ENCODE measurements at regions not wholly inside any gene's neighbourhood (a gene's known extent, or its start where the extent isn't known, plus 50 kb on each side); places are given as distances from the start of the nearest gene placed in this dataset.

- Histone ChIP-seq H3K4me1 (ENCODE audit: control insufficient read depth in 2 of 2, insufficient read depth in 1 of 2, low read depth in 1 of 2, low read length in 2 of 2) (no peaks in the 10 kb centered on the region), H2BK12ac (ENCODE audit: low read length) (no peak overlapping the region), H2BK15ac (ENCODE audit: low read length) (no peak overlapping the region), H4K91ac (ENCODE audit: low read depth, low read length, poor library complexity) (no peak overlapping the region), H3K27me3 (ENCODE audit: control insufficient read depth in 3 of 3, insufficient read depth in 3 of 3, low read depth in 1 of 3, low read length in 3 of 3) (no peaks in the 10 kb centered on the region), H3K4me3 (ENCODE audit: low read length in 2 of 2) (no peak overlapping the region), H2AFZ (ENCODE audit: low read length) (no peak overlapping the region), H3K9me3 (replicated peaks in 1 of 2; ENCODE audit: control insufficient read depth in 2 of 2, insufficient read depth in 1 of 2, low read depth in 1 of 2, low read length in 2 of 2) (no peaks in the 10 kb centered on the region), H3K36me3 (replicated peaks in 1 of 2; ENCODE audit: control insufficient read depth in 2 of 2, insufficient read depth in 2 of 2, low read length in 2 of 2) (no peaks in the 10 kb centered on the region), H3K4me2 (ENCODE audit: insufficient read depth, low read length, poor library complexity, severe bottlenecking) (no peak overlapping the region), H3K27ac (replicated peaks; ENCODE audit: low read length) (no peak overlapping the region), H4K8ac (ENCODE audit: low read depth, low read length) (no peak overlapping the region), H3K14ac (ENCODE audit: low read length) (no peak overlapping the region), H3K9ac (ENCODE audit: low read depth, low read length, poor library complexity) (no peak overlapping the region), H2AK5ac (ENCODE audit: low read depth, low read length) (no peak overlapping the region), H3K4ac (ENCODE audit: low read length) (no peak overlapping the region), H3K79me1 (ENCODE audit: low read depth, low read length) (no peaks in the 10 kb centered on the region), H3K18ac (ENCODE audit: low read length) (no peak overlapping the region), H3K23ac (ENCODE audit: low read depth, low read length, poor library complexity) (no peak overlapping the region), H2BK5ac (ENCODE audit: low read length) (no peak overlapping the region), H2BK120ac (ENCODE audit: low read depth, low read length) (no peak overlapping the region)
- no CpG with 5 or more reads among the region's 3 CpGs for WGBS, 2 donors (ENCODE audit: extremely low coverage in 2 of 2, insufficient read length in 2 of 2, insufficient replicate concordance in 1 of 2)
- no peak for DNase-seq (ENCODE audit: low spot score)
These were observed 143.6 kb downstream of the RCHY1 start for GRCh38 chr4:75370576-75370975.

GRCh38 chr4:75345423-75345822 is 168.8 kb downstream of the RCHY1 start:
- Histone ChIP-seq H3K27ac (replicated peaks; ENCODE audit: low read length) (no peak overlapping the region), H2AK5ac (ENCODE audit: low read depth, low read length) (no peak overlapping the region), H3K23ac (ENCODE audit: low read depth, low read length, poor library complexity) (no peak overlapping the region), H3K4me2 (ENCODE audit: insufficient read depth, low read length, poor library complexity, severe bottlenecking) (no peak overlapping the region), H2BK15ac (ENCODE audit: low read length) (no peak overlapping the region), H3K27me3 (ENCODE audit: control insufficient read depth in 3 of 3, insufficient read depth in 3 of 3, low read depth in 1 of 3, low read length in 3 of 3) (no peaks in the 10 kb centered on the region), H3K9ac (ENCODE audit: low read depth, low read length, poor library complexity) (no peak overlapping the region), H3K14ac (ENCODE audit: low read length) (no peak overlapping the region), H3K4me1 (ENCODE audit: control insufficient read depth in 2 of 2, insufficient read depth in 1 of 2, low read depth in 1 of 2, low read length in 2 of 2) (peaks cover 0 to 1% of the 10 kb centered on the region in 2 donors), H3K9me3 (replicated peaks in 1 of 2; ENCODE audit: control insufficient read depth in 2 of 2, insufficient read depth in 1 of 2, low read depth in 1 of 2, low read length in 2 of 2) (no peaks in the 10 kb centered on the region), H3K18ac (ENCODE audit: low read length) (no peak overlapping the region), H3K36me3 (replicated peaks in 1 of 2; ENCODE audit: control insufficient read depth in 2 of 2, insufficient read depth in 2 of 2, low read length in 2 of 2) (peaks cover 0 to 2% of the 10 kb centered on the region in 2 donors), H3K4ac (ENCODE audit: low read length) (no peak overlapping the region), H2BK5ac (ENCODE audit: low read length) (no peak overlapping the region), H4K8ac (ENCODE audit: low read depth, low read length) (no peak overlapping the region), H4K91ac (ENCODE audit: low read depth, low read length, poor library complexity) (no peak overlapping the region), H3K4me3 (ENCODE audit: low read length in 2 of 2) (no peak overlapping the region), H2AFZ (ENCODE audit: low read length) (no peak overlapping the region), H2BK12ac (ENCODE audit: low read length) (no peak overlapping the region), H2BK120ac (ENCODE audit: low read depth, low read length) (no peak overlapping the region), H3K79me1 (ENCODE audit: low read depth, low read length) (no peaks in the 10 kb centered on the region)
- no CpG with 5 or more reads among the region's 2 CpGs for WGBS, 2 donors (ENCODE audit: extremely low coverage in 2 of 2, insufficient read length in 2 of 2, insufficient replicate concordance in 1 of 2)
- no peak for DNase-seq (ENCODE audit: low spot score)

- H3K4me1 ChIP-seq (ENCODE audit: control insufficient read depth in 2 of 2, insufficient read depth in 1 of 2, low read depth in 1 of 2, low read length in 2 of 2), result peaks cover 0 to 4% of the 10 kb centered on the region in 2 donors
- no peak overlapping the region for H2BK120ac ChIP-seq (ENCODE audit: low read depth, low read length)
- no peak for DNase-seq (ENCODE audit: low spot score)
- no peak overlapping the region for H3K4me2 ChIP-seq (ENCODE audit: insufficient read depth, low read length, poor library complexity, severe bottlenecking)
- no peak overlapping the region for H3K23ac ChIP-seq (ENCODE audit: low read depth, low read length, poor library complexity)
- H4K91ac ChIP-seq (ENCODE audit: low read depth, low read length, poor library complexity), result no peak overlapping the region
- no peaks in the 10 kb centered on the region for H3K9me3 ChIP-seq (replicated peaks in 1 of 2; ENCODE audit: control insufficient read depth in 2 of 2, insufficient read depth in 1 of 2, low read depth in 1 of 2, low read length in 2 of 2)
- no peak overlapping the region for H2BK5ac ChIP-seq (ENCODE audit: low read length)
- no peak overlapping the region for H4K8ac ChIP-seq (ENCODE audit: low read depth, low read length)
- H3K14ac ChIP-seq (ENCODE audit: low read length), result no peak overlapping the region
- no peaks in the 10 kb centered on the region for H3K36me3 ChIP-seq (replicated peaks in 1 of 2; ENCODE audit: control insufficient read depth in 2 of 2, insufficient read depth in 2 of 2, low read length in 2 of 2)
- no peak overlapping the region for H2BK15ac ChIP-seq (ENCODE audit: low read length)
- H2AFZ ChIP-seq (ENCODE audit: low read length), result no peak overlapping the region
- H3K4me3 ChIP-seq (ENCODE audit: low read length in 2 of 2), result no peak overlapping the region
- H3K4ac ChIP-seq (ENCODE audit: low read length), result no peak overlapping the region
- no CpG with 5 or more reads among the region's 5 CpGs for WGBS, 2 donors (ENCODE audit: extremely low coverage in 2 of 2, insufficient read length in 2 of 2, insufficient replicate concordance in 1 of 2)
- H3K18ac ChIP-seq (ENCODE audit: low read length), result no peak overlapping the region
- no peaks in the 10 kb centered on the region for H3K79me1 ChIP-seq (ENCODE audit: low read depth, low read length)
- no peak overlapping the region for H3K27ac ChIP-seq (replicated peaks; ENCODE audit: low read length)
- no peak overlapping the region for H3K9ac ChIP-seq (ENCODE audit: low read depth, low read length, poor library complexity)
- H3K27me3 ChIP-seq (ENCODE audit: control insufficient read depth in 3 of 3, insufficient read depth in 3 of 3, low read depth in 1 of 3, low read length in 3 of 3), result no peaks in the 10 kb centered on the region
- H2AK5ac ChIP-seq (ENCODE audit: low read depth, low read length), result no peak overlapping the region
- H2BK12ac ChIP-seq (ENCODE audit: low read length), result no peak overlapping the region
These were observed 169.3 kb downstream of the RCHY1 start for GRCh38 chr4:75344915-75345314.

- peaks cover 0 to 4% of the 10 kb centered on the region in 2 donors for H3K4me1 ChIP-seq (ENCODE audit: control insufficient read depth in 2 of 2, insufficient read depth in 1 of 2, low read depth in 1 of 2, low read length in 2 of 2)
- H3K4me2 ChIP-seq (ENCODE audit: insufficient read depth, low read length, poor library complexity, severe bottlenecking), result no peak overlapping the region
- H3K18ac ChIP-seq (ENCODE audit: low read length), result no peak overlapping the region
- H3K79me1 ChIP-seq (ENCODE audit: low read depth, low read length), result no peaks in the 10 kb centered on the region
- DNase-seq (ENCODE audit: low spot score), result no peak
- H3K23ac ChIP-seq (ENCODE audit: low read depth, low read length, poor library complexity), result no peak overlapping the region
- no peak overlapping the region for H2AFZ ChIP-seq (ENCODE audit: low read length)
- H3K9me3 ChIP-seq (replicated peaks in 1 of 2; ENCODE audit: control insufficient read depth in 2 of 2, insufficient read depth in 1 of 2, low read depth in 1 of 2, low read length in 2 of 2), result no peaks in the 10 kb centered on the region
- H2BK15ac ChIP-seq (ENCODE audit: low read length), result no peak overlapping the region
- no peak overlapping the region for H2BK5ac ChIP-seq (ENCODE audit: low read length)
- H4K8ac ChIP-seq (ENCODE audit: low read depth, low read length), result no peak overlapping the region
- H3K27ac ChIP-seq (replicated peaks; ENCODE audit: low read length), result no peak overlapping the region
- H2AK5ac ChIP-seq (ENCODE audit: low read depth, low read length), result no peak overlapping the region
- no peak overlapping the region for H3K4ac ChIP-seq (ENCODE audit: low read length)
- no CpG with 5 or more reads among the region's 2 CpGs for WGBS, 2 donors (ENCODE audit: extremely low coverage in 2 of 2, insufficient read length in 2 of 2, insufficient replicate concordance in 1 of 2)
- H3K4me3 ChIP-seq (ENCODE audit: low read length in 2 of 2), result no peak overlapping the region
- H4K91ac ChIP-seq (ENCODE audit: low read depth, low read length, poor library complexity), result no peak overlapping the region
- H3K36me3 ChIP-seq (replicated peaks in 1 of 2; ENCODE audit: control insufficient read depth in 2 of 2, insufficient read depth in 2 of 2, low read length in 2 of 2), result no peaks in the 10 kb centered on the region
- H2BK12ac ChIP-seq (ENCODE audit: low read length), result no peak overlapping the region
- H3K9ac ChIP-seq (ENCODE audit: low read depth, low read length, poor library complexity), result no peak overlapping the region
- no peak overlapping the region for H2BK120ac ChIP-seq (ENCODE audit: low read depth, low read length)
- H3K27me3 ChIP-seq (ENCODE audit: control insufficient read depth in 3 of 3, insufficient read depth in 3 of 3, low read depth in 1 of 3, low read length in 3 of 3), result no peaks in the 10 kb centered on the region
- no peak overlapping the region for H3K14ac ChIP-seq (ENCODE audit: low read length)
These were observed 170.9 kb downstream of the RCHY1 start for GRCh38 chr4:75343333-75343732.
